ENCODE measurements at regions not wholly inside any gene's neighbourhood (a gene's known extent, or its start where the extent isn't known, plus 50 kb on each side); places are given as distances from the start of the nearest gene placed in this dataset.
"Not testable (repeated sequence)": the region's sequence is repeated elsewhere in the genome, so short reads cannot be mapped to it uniquely, and the experiment has no call there.

DNA sequence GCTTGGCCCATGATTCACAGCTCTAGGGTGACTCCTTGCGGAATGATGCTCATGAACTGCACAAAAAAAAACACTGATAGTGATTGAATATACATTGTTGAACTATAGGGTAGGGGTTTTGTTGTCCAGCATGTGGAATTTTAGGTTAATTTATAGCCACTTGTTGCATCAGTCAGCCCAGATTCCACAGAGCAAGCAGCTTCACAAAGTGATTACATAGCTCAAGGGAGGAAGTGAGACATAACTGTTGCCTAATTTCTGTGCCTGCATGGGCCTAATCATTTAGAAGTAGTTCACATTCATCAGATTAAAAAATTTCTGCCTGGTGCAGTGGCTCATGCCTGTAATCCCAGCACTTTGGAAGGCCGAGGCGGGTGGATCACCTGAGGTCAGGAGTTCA is 142.2 kb upstream of the ZNF722 start:
- H3K9me3 ChIP-seq; H3K4me1 ChIP-seq; DNase-seq; ATAC-seq; H3K27ac ChIP-seq; H3K4me3 ChIP-seq; H3K36me3 ChIP-seq; H3K27me3 ChIP-seq; FAIRE-seq; intact Hi-C loops (cut with DNase I): not testable (repeated sequence)
- WGBS, 2 donors = 52 to 61% methylated on average over 3 of the region's 3 CpGs

DNA sequence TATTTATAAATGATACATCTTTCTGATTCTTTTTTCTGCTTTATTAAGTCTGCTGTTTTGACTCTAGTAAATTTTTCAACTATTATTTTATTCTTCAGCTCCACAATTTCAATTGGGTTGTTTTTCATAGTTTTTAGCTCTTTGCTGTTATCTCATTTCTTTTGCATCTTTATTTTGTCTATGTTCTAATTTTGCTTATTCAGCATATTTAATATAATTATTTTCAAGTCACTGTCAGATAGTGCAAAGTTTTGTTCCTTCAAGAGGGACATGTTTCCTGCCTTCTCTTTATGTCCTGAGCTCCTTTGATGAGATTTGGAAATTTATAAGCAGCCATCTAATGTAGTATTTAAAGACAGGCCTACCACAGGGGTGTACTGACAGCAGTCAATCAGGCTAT is 131.5 kb upstream of the ZNF722 start:
- DNase-seq (no peak), ATAC-seq (no peak), FAIRE-seq (no peak)
- Histone ChIP-seq H3K4me3 (no peak overlapping the region), H3K27ac (no peak overlapping the region), H3K36me3 (no peaks in the 10 kb centered on the region), H3K4me1 (no peaks in the 10 kb centered on the region), H3K27me3 (no peaks in the 10 kb centered on the region), H3K9me3 (no peaks in the 10 kb centered on the region)
- intact Hi-C loops (cut with DNase I) = no loop called here
- TF ChIP-seq, protein P1, sequence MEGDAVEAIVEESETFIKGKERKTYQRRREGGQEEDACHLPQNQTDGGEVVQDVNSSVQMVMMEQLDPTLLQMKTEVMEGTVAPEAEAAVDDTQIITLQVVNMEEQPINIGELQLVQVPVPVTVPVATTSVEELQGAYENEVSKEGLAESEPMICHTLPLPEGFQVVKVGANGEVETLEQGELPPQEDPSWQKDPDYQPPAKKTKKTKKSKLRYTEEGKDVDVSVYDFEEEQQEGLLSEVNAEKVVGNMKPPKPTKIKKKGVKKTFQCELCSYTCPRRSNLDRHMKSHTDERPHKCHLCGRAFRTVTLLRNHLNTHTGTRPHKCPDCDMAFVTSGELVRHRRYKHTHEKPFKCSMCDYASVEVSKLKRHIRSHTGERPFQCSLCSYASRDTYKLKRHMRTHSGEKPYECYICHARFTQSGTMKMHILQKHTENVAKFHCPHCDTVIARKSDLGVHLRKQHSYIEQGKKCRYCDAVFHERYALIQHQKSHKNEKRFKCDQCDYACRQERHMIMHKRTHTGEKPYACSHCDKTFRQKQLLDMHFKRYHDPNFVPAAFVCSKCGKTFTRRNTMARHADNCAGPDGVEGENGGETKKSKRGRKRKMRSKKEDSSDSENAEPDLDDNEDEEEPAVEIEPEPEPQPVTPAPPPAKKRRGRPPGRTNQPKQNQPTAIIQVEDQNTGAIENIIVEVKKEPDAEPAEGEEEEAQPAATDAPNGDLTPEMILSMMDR (IDR thresholded peaks at IDR 0.05) = no peak

DNA sequence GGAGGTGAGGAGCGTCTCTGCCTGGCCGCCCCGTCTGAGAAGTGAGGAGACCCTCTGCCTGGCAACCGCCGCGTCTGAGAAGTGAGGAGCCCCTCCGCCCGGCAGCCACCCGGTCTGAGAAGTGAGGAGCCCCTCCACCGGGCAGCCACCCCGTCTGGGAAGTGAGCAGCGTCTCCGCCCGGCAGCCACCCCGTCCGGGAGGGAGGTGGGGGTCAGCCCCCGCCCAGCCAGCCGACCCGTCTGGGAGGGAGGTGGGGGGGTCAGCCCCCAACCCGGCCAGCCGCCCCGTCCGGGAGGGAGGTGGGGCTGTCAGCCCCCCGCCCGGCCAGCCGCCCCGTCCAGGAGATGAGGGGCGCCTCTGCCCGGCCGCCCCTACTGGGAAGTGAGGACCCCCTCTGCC is 124.4 kb upstream of the ZNF722 start:
- ATAC-seq; FAIRE-seq; H3K4me1 ChIP-seq; intact Hi-C loops (cut with DNase I); DNase-seq; H3K27ac ChIP-seq; H3K4me3 ChIP-seq; H3K36me3 ChIP-seq; H3K27me3 ChIP-seq; H3K9me3 ChIP-seq: not testable (repeated sequence)
- WGBS, 2 donors = 86 to 89% methylated on average over 20 to 30 of the region's 30 CpGs

DNA sequence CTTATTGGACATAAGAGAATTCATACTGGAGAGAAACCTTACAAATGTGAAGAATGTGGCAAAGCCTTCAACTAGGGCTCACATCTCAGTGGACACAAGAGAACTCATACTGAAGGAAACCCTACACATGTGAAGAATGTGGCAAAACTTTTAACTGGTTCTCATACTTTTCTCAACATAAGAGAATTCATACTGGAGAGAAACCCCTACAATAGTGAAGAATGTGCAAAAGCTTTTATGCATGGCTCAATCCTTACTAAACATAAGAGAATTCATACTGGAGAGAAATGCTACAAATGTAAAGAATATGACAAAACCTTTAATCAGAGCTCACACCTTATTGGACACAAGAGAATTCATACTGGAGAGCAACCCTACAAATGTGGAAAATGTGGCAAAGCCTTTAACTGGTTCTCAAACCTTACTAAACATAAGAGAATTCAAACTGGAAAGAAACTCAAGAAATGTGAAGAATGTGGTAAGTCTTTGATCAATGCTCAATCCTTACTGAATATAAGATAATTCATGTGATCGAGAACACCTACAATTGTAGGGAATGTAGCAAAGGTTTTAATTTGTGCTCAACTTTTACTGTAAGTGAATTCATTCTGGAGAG is 121.8 kb upstream of the ZNF722 start:
- H3K9me3 ChIP-seq = peaks cover 0 to 3% (median 1%) of the 10 kb centered on the region in 4 donors
- DNase-seq = no peak
- intact Hi-C loops (cut with DNase I) = no loop called here
- TF ChIP-seq, protein P1 (IDR thresholded peaks at IDR 0.05) = no peak
- WGBS, 2 donors = 70 to 76% methylated on average over 1 of the region's 1 CpG
- H3K27me3 ChIP-seq = no peaks in the 10 kb centered on the region
- no peak for ATAC-seq
- no peak overlapping the region for H3K27ac ChIP-seq
- H3K4me3 ChIP-seq = no peak overlapping the region
- H3K4me1 ChIP-seq = no peaks in the 10 kb centered on the region
- no peaks in the 10 kb centered on the region for H3K36me3 ChIP-seq
- FAIRE-seq = no peak

DNA sequence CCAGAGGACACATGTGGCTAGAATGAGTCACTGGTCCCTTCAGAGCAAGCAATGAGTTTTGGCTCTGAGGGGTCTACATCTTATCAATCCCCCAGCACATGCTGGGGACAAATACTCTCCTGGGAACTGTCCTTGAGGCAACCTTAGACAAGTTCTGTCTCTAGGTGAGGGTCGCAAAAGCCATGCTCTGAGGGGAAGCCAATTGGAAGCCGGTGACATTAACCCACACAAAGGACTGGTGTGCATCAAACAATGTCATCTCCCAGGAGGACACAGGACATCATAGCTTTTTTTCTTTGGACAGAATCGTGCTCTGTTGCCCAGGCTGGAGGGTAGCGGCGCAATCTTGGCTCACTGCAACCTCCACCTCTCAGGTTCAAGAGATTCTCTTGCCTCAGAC is 111.6 kb upstream of the ZNF722 start:
- TF ChIP-seq, protein P1 (IDR thresholded peaks at IDR 0.05) = no peak
- Histone ChIP-seq H3K9me3 (no peaks in the 10 kb centered on the region), H3K36me3 (no peaks in the 10 kb centered on the region), H3K4me3 (no peak overlapping the region), H3K27ac (no peak overlapping the region), H3K4me1 (no peaks in the 10 kb centered on the region), H3K27me3 (no peaks in the 10 kb centered on the region)
- DNase-seq = no peak
- intact Hi-C loops (cut with DNase I) = loop anchor here in 1 of 3 donors (10.0 kb wide), 1 partner anchor 58 kb away; no protein-coding TSS in a partner anchor
- ATAC-seq = no peak
- whole genome bisulfite sequencing, 2 donors = 57 to 67% methylated on average over 5 of the region's 5 CpGs
- no peak for FAIRE-seq

DNA sequence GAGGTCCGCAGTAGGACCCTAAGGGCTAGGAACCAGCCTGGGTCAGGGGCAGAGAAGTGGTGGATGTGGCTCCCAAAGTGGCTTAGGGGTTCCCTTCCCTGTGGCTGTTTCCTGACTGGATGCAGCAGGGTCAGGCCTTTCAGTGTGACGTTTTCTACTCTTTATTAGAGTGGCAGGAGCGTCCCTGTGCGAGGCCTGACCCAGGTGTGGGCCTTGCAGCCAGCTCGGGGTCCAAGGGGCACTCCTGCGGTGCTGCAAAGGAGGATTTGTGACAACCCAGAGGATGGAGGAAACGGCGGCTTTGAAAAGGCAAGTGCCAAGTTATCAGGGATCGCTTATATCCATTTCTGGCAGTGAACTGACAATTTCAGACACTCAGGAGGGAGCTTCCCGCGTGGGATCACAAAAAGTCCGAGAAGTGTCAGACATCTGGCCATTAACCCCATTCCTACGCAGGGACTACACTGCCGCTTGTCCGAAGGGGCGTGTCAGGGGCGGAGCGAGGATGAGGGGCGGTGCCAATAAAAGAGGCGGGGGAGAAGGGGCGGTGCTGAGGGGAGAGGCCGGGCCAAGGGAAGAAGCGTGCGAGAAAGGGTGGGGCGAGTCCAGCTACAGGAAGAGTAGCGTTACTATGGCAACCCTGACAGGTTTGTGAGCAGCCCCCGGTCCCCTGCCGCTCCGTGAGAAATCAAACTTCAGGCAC is 98.8 kb upstream of the ZNF722 start:
- peak; percentile 78 to 86 (median 82) for ATAC-seq
- WGBS, 2 donors = 9 to 12% methylated on average over 29 of the region's 29 CpGs
- DNase-seq = peak; percentile 72 to 92 (median 86)
- intact Hi-C loops (cut with DNase I) = no loop called here
- H3K27ac ChIP-seq = peak overlapping the region in 1 of 4 donors; percentile 24
- no peak for FAIRE-seq
- no peaks in the 10 kb centered on the region for H3K4me1 ChIP-seq
- H3K9me3 ChIP-seq = no peaks in the 10 kb centered on the region
- H3K4me3 ChIP-seq = peak overlapping the region; percentile 26 to 56 (median 48)
- no peaks in the 10 kb centered on the region for H3K27me3 ChIP-seq
- TF ChIP-seq, protein P1 (IDR thresholded peaks at IDR 0.05) = no peak
- H3K36me3 ChIP-seq = no peaks in the 10 kb centered on the region
